ENCODE measurements at regions not wholly inside any gene's neighbourhood (a gene's known extent, or its start where the extent isn't known, plus 50 kb on each side); places are given as distances from the start of the nearest gene placed in this dataset.

- TF ChIP-seq ZNF484 (CRISPR knock-in tag; IDR thresholded peaks at IDR 0.05; ENCODE audit: borderline replicate concordance, low read depth): no peak
- TF ChIP-seq ZNF891 (CRISPR knock-in tag; IDR thresholded peaks at IDR 0.05): no peak
- TF ChIP-seq ZBTB7B (CRISPR knock-in tag; IDR thresholded peaks at IDR 0.05): no peak
- TF ChIP-seq ZNF326 (CRISPR knock-in tag; IDR thresholded peaks at IDR 0.05; ENCODE audit: borderline replicate concordance): no peak
- no peak for TF ChIP-seq CCAR2 (optimal IDR thresholded peaks at IDR 0.05; ENCODE audit: low read depth, low read length)
- TF ChIP-seq ZNF460 (CRISPR knock-in tag; IDR thresholded peaks at IDR 0.05; ENCODE audit: borderline replicate concordance): no peak
- no peak for TF ChIP-seq MLX (CRISPR knock-in tag; IDR thresholded peaks at IDR 0.05)
Measured at GRCh38 chr14:38442208-38442607, 186.3 kb upstream of the CLEC14A start (continued).

- intact Hi-C loops (cut with micrococcal nuclease; ENCODE audit: unreplicated experiment): no loop called here
- FAIRE-seq (no peak), ATAC-seq (no peak), DNase-seq (ENCODE audit: low spot score) (no peak)
- H3K4me2 ChIP-seq (ENCODE audit: low read depth, low read length): no peak overlapping the region
- H3K79me2 ChIP-seq (ENCODE audit: insufficient read depth, low read length): no peaks in the 10 kb centered on the region
- ChIA-PET CTCF (ENCODE audit: low intra/inter-chr PET ratio, low total read pairs) (no interaction called here), POLR2A (no interaction called here)
- no peak overlapping the region for H3K4me3 ChIP-seq (replicated peaks in 1 of 3; ENCODE audit: insufficient read depth in 1 of 3, low read depth in 2 of 3, low read length in 3 of 3)
- in situ Hi-C loops (cut with HindIII; ENCODE audit: extremely low pct_ligation_motif_present, low pct_unique_long_range_greater_than_20kb): no loop called here
- no TSS peak for BruUV-seq (replicated peaks)
- 2% methylated on average over 2 of the region's 2 CpGs for WGBS (ENCODE audit: low lambda C conversion rate)
- H3K4me1 ChIP-seq (ENCODE audit: insufficient read depth, low read length): no peaks in the 10 kb centered on the region
- no peak for TF ChIP-seq PHF5A (CRISPR knock-in tag; IDR thresholded peaks at IDR 0.05; ENCODE audit: low read depth, unreplicated experiment)
- peak; percentile 75 for TF ChIP-seq CREB1 (IDR thresholded peaks at IDR 0.05)
- no peak for TF ChIP-seq CREB1 (CRISPR knock-in tag; IDR thresholded peaks at IDR 0.05)
- no peaks in the 10 kb centered on the region for H3K36me3 ChIP-seq (replicated peaks in 1 of 2; ENCODE audit: control insufficient read depth in 1 of 2, insufficient read depth in 2 of 2, low read length in 2 of 2)
- no peak overlapping the region for H3K9ac ChIP-seq (ENCODE audit: insufficient read depth, low read depth, low read length)
- H3K27me3 ChIP-seq (ENCODE audit: control insufficient read depth in 1 of 2, insufficient read depth in 2 of 2, low read length in 2 of 2): no peaks in the 10 kb centered on the region
- H3K9me3 ChIP-seq (ENCODE audit: low read length): no peaks in the 10 kb centered on the region
- no peak overlapping the region for H3K27ac ChIP-seq (ENCODE audit: extremely low read length, insufficient read depth, low read length)
- no peak overlapping the region for H2AFZ ChIP-seq (ENCODE audit: low read length)
- H4K20me1 ChIP-seq (ENCODE audit: insufficient read depth, low read length): no peaks in the 10 kb centered on the region
Measured at GRCh38 chr14:38432186-38432585, 176.3 kb upstream of the CLEC14A start.

Measured in HepG2 (cell line).